Dermis microvascular lymphatic vessel endothelial cell (primary cell): ENCODE measurements at regions not wholly inside any gene's neighbourhood (a gene's known extent, or its start where the extent isn't known, plus 50 kb on each side); places are given as distances from the start of the nearest gene placed in this dataset.
"Not testable (repeated sequence)": the region's sequence is repeated elsewhere in the genome, so short reads cannot be mapped to it uniquely, and the experiment has no call there.

ENCODE experiments used
- DNase-seq, 2 donors: peaks; one replicate each; pipeline versions ENCODE4 v3.0.0 to v3.0.0-alpha.2; 2010; ENCODE audit warnings: low read depth in 2 of 2

DNA sequence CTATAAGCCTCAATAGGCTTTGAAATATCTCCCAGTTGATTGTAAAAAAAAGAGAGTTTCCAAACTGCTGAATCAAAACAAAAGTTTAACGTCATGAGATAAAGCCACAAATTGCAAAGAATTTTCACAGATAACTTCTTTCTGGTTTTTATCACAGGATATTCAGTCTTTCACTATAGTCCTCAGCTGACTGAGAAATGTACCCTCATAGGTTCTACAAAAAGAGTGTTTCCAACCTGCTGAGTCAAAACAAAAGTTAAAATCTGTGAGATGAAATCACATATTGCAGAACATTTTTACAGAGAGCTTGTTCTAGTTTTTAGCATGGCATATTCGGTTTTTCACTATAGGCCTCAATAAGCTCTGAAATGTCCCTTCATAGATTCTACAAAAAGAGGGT, 559.2 kb downstream of the KCNJ18 start:
- DNase-seq, result no peak

DNA sequence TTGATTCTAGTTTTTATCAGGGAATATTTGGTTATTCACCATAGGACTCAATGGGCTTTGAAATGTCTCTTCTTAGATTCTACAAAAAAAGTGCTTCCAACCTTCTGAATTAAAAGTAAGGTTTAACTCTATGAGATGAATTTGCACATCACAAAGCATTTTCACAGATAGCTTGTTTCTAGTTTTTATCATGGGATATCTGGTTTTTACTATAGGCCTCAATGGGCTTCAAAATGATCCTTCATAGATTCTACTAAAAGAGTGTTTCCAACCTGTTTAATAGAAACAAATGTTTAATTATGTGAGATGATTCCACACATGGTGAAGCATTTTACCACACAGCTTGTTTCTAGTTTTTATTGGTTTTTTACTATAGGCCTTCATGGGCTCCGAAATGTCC, 560.7 kb downstream of the KCNJ18 start:
- no peak for DNase-seq

GRCh38 chr17:22265807-22266206, 573.5 kb downstream of the KCNJ18 start:
- DNase-seq, result no peak

- DNase-seq, result no peak
Observed at GRCh38 chr17:22266231-22266630, 573.9 kb downstream of the KCNJ18 start.

GRCh38 chr17:22267019-22267418, 574.7 kb downstream of the KCNJ18 start:
- no peak for DNase-seq

- no peak for DNase-seq
Observed at GRCh38 chr17:22268214-22268911, 576.0 kb downstream of the KCNJ18 start.

GRCh38 chr17:22268912-22269220, 576.5 kb downstream of the KCNJ18 start:
- DNase-seq, result no peak

DNA sequence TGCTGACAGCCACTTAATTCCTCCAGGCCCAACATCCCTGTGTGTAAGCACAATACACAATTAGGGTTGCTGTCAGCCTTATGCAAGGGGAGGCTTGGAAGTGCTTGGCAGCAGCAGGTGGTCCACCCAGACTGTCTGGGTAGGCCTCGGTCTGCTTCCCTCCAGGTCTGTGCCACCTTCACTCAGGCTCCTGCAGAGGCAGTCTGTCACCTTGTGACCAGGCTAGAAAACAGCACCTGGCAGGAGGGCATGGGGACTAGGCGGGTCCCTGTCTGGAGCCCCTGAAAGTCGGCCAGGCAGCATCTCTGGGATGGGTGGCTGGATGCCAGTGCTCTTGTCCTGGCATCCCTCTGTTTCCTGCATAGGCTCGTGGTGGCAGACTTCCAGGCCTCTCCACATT, 578.1 kb downstream of the KCNJ18 start:
- DNase-seq, result no peak

DNA sequence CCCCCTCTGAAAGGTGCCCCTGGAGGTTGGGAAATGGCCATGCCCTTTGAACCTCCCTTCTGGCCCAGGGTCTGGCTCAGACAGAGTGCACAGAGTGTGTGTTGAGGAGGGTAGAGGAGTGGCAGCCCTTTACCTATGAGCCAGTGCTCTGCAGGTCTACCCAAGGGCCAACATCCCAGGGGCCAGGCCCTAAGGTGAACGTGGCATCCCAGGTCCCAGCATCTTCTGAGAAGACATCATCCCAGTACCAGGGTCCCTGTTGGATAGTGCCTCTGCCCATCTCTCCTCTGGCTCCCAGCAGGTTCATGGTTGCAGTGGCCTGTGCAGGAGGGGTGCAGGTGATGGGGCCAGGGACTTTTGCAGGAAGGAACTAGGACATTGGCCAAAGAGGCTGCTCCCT, 578.5 kb downstream of the KCNJ18 start:
- not testable (repeated sequence) for DNase-seq

GRCh38 chr17:22272363-22273146, 580.2 kb downstream of the KCNJ18 start:
- no peak for DNase-seq

- DNase-seq, result no peak
Observed at GRCh38 chr17:22273308-22273707, 581.0 kb downstream of the KCNJ18 start.

DNA sequence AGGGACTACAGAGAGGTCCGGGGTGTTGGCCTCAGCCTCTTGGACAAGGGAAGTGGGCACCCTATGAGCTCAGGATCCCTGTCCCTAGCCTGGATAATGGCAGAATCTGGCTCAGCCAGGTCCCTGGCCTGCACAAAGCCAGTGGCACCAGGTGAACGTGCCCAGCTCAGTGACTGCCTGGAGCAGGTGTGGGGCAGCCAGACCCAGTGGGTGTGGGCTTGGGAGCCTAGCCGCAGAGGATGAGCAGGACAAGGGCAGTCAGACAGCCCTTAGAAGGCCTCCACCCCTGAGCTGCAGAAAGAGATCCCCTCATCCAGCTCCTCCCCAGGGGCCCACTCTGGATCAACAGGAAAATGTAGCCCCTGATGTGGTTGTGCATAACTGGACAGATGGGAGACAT, 585.3 kb downstream of the KCNJ18 start:
- no peak for DNase-seq

- DNase-seq, result no peak
Observed at GRCh38 chr17:22278302-22279275, 586.3 kb downstream of the KCNJ18 start.

GRCh38 chr17:22286337-22287041, 594.2 kb downstream of the KCNJ18 start:
- DNase-seq, result no peak

GRCh38 chr17:22298484-22298951, 606.2 kb downstream of the KCNJ18 start:
- not testable (repeated sequence) for DNase-seq

DNA sequence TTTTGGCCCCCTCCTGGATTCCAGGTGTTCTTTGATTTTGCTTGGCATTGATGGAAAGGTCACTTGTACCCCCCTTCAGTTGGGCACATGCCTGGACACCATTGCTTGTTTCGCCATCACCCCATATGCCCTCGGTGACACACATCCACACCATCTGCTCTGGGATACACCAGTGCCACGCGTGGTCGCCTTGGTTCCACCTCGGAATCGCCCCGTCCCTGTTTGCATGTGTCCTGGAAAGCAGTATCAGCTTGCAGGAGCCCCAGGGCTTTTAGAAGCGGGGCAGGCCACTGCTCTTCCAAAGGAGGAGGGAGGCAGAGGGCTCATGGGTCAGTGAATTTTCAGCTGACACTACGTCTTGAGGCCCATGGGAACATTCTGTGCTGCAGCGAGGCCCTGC, 607.9 kb downstream of the KCNJ18 start:
- DNase-seq, result no peak

GRCh38 chr17:22300731-22301352, 608.5 kb downstream of the KCNJ18 start:
- DNase-seq, result no peak

DNA sequence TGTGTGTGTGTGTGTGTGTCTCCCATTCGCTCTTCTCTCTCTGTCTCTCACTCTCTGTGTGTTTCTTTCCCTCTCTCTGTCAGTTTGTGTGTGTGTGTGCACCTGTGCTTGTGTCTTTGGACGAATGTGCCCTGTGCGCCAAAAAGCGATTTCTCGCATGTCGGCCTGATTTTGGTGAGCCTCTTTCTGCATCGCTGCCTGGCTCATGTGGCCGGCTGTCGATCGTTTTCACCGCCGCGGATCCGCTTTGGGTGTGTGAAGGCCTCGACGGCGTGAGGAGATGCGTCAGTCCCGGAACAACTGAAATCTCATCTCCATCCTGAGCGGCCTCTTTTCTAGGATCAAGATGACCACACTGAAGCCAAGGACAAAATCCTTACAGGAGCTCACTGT, 609.0 kb downstream of the KCNJ18 start:
- no peak for DNase-seq

DNA sequence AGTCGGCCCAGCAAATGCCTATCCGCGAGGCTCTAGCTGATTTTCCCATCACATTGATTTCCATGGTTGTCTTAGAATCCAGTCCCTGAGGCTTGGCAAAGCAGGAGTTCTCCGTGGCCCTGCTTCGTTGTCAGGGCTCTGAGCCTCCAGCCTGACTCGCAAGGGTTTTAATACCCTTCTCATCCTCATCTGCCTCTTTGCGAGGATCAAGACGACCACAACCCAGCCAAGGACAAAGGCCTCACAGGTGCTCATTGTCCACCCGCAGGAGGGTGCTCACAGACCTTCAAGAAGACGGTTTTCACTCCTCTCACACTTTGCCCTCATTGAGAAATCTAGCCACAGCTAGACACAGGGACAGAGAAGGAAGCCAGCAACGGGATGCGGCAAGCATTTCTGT, 610.8 kb downstream of the KCNJ18 start:
- DNase-seq, result no peak

DNA sequence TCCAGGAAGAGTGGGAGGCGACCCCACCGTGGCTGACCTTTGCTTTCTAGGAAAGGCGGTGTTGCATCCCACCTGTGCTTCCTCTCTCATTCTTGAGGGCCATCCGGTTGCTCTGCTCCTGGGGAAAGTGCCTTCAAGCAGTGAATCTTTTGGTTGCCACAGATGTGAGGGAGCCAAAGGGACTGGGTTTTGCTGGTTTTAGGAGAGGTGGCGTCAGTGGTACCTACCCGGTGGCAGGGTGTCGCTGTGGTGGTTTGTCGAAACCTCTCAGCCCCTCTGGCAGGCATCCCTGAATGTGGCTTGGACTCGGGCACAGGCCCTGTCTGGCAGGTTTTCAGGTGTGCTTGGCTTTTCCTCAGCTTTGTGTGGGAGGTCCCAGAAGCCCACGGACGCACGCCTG, 611.5 kb downstream of the KCNJ18 start:
- no peak for DNase-seq
